CD14-positive monocyte (primary cell): ENCODE measurements at regions not wholly inside any gene's neighbourhood (a gene's known extent, or its start where the extent isn't known, plus 50 kb on each side); places are given as distances from the start of the nearest gene placed in this dataset.

Experiments
- DNase-seq, 3 donors: peaks; one replicate each; pipeline ENCODE4 v3.0.0-alpha.2; 2011 to 2022
- H2AFZ ChIP-seq: 2 replicates; pipeline ENCODE4 v1.6.0; 2012; ENCODE audit warnings: mild to moderate bottlenecking, low read depth, low read length, inconsistent platforms; ENCODE audit not compliant: insufficient read depth, poor library complexity, severe bottlenecking
- H3K27ac ChIP-seq, 2 donors: 1 replicate in 1 of 2; 2 replicates in 1 of 2; pipeline ENCODE4 v1.5.1; 2012 to 2013; ENCODE audit warnings: low read length in 2 of 2, control low read depth in 1 of 2, inconsistent platforms in 1 of 2, low read depth in 1 of 2, mild to moderate bottlenecking in 1 of 2
- H3K27me3 ChIP-seq, 2 donors: one replicate each; pipeline versions ENCODE4 v1.6.0 to v1.6.1; 2011 to 2013; ENCODE audit warnings: low read length in 2 of 2; ENCODE audit not compliant: control insufficient read depth in 2 of 2, insufficient read depth in 2 of 2
- H3K36me3 ChIP-seq, 2 donors: replicated peaks in 1 of 2; 1 replicate in 1 of 2; 2 replicates in 1 of 2; pipeline versions ENCODE4 v1.5.1 to v1.6.1; 2012 to 2013; ENCODE audit warnings: low read length in 2 of 2, control low read depth in 1 of 2, inconsistent platforms in 1 of 2, mild to moderate bottlenecking in 1 of 2; ENCODE audit not compliant: insufficient read depth in 2 of 2, control insufficient read depth in 1 of 2
- H3K4me1 ChIP-seq, 2 donors: 1 replicate in 1 of 2; 2 replicates in 1 of 2; pipeline versions ENCODE4 v1.5.1 to v1.6.1; 2012 to 2013; ENCODE audit warnings: low read length in 2 of 2, control low read depth in 1 of 2, inconsistent platforms in 1 of 2, mild to moderate bottlenecking in 1 of 2, moderate library complexity in 1 of 2; ENCODE audit not compliant: insufficient read depth in 2 of 2, control insufficient read depth in 1 of 2
- H3K4me2 ChIP-seq: replicated peaks from 2 replicates; pipeline ENCODE3; 2012; ENCODE audit warnings: low read length, moderate library complexity, mild to moderate bottlenecking; ENCODE audit not compliant: poor library complexity, severe bottlenecking; ENCODE audit errors: extremely low read depth
- H3K4me3 ChIP-seq, 3 experiments: fragments of 200-600 bp in 1 of 3; sonication (generic) in 1 of 3; replicated peaks in 1 of 3; 1 replicate in 2 of 3; 2 replicates in 1 of 3; pipeline ENCODE4 v1.5.1; 2011 to 2013; ENCODE audit warnings: low read length in 3 of 3, mild to moderate bottlenecking in 3 of 3, control low read depth in 2 of 3, low read depth in 2 of 3, inconsistent platforms in 1 of 3, moderate library complexity in 1 of 3
- H3K79me2 ChIP-seq: 2 replicates; pipeline ENCODE4 v1.6.0; 2012; ENCODE audit warnings: mild to moderate bottlenecking, control low read depth, inconsistent platforms, low read length, moderate library complexity; ENCODE audit not compliant: insufficient read depth
- H3K9ac ChIP-seq: 2 replicates; pipeline ENCODE4 v1.6.0; 2017; ENCODE audit warnings: low read length, mild to moderate bottlenecking; ENCODE audit not compliant: insufficient read depth, poor library complexity, severe bottlenecking
- H3K9me3 ChIP-seq, 2 donors: replicated peaks in 1 of 2; 1 replicate in 1 of 2; 2 replicates in 1 of 2; pipeline versions ENCODE4 v1.5.1 to v1.6.1; 2012 to 2013; ENCODE audit warnings: low read length in 2 of 2, control low read depth in 1 of 2; ENCODE audit not compliant: control insufficient read depth in 1 of 2, insufficient read depth in 1 of 2
- H4K20me1 ChIP-seq: 2 replicates; pipeline ENCODE4 v1.6.0; 2012; ENCODE audit warnings: mild to moderate bottlenecking, low read length, control low read depth, moderate library complexity; ENCODE audit not compliant: insufficient read depth
- H3K27ac Mint-ChIP-seq, 7 donors: one replicate each; pipeline ENCODE4 v1.8.0; 2020; ENCODE audit warnings: mild to moderate bottlenecking in 7 of 7, mixed read lengths in 7 of 7, moderate library complexity in 6 of 7, inconsistent platforms in 2 of 7
- H3K27me3 Mint-ChIP-seq, 3 donors: one replicate each; pipeline ENCODE4 v1.8.0; 2021 to 2022; ENCODE audit warnings: low read depth in 3 of 3, mild to moderate bottlenecking in 3 of 3, mixed read lengths in 3 of 3, moderate library complexity in 3 of 3, inconsistent platforms in 1 of 3
- H3K36me3 Mint-ChIP-seq, 2 donors: one replicate each; pipeline ENCODE4 v1.8.0; 2020; ENCODE audit warnings: mixed read lengths in 2 of 2, inconsistent platforms in 1 of 2, mild to moderate bottlenecking in 1 of 2
- H3K4me1 Mint-ChIP-seq: one replicate; pipeline ENCODE4 v1.8.0; 2020; ENCODE audit warnings: mild to moderate bottlenecking, mixed read lengths
- H3K4me3 Mint-ChIP-seq, 2 donors: one replicate each; pipeline ENCODE4 v1.8.0; 2020; ENCODE audit warnings: mild to moderate bottlenecking in 2 of 2, mixed read lengths in 2 of 2, moderate library complexity in 1 of 2
- H3K9me3 Mint-ChIP-seq, 7 donors: one replicate each; pipeline ENCODE4 v1.8.0; 2020 to 2022; ENCODE audit warnings: mixed read lengths in 7 of 7, mild to moderate bottlenecking in 6 of 7, moderate library complexity in 6 of 7, inconsistent platforms in 2 of 7
- CTCF ChIP-seq: fragments of 200-600 bp; IDR thresholded peaks from one replicate; pipeline ENCODE4 v1.8.0; 2022; ENCODE audit warnings: antibody characterized with exemption, mild to moderate bottlenecking
- WGBS: methylation state at CpG from one replicate; pipeline ENCODE4 v1.1.5; 2013; ENCODE audit warnings: missing lambda C conversion rate; ENCODE audit not compliant: insufficient coverage; 5-methylcytosine and 5-hydroxymethylcytosine counted together
- intact Hi-C, 2 donors: fragments of 100-400 bp; cut with micrococcal nuclease; formaldehyde crosslinking; loops; one replicate each; pipeline versions ENCODE4 v1.15.0 to v1.15.1; 2023

GRCh38 chr1:163414778-163415177, 93.0 kb downstream of the NUF2 start:
- H3K36me3 ChIP-seq: no peaks in the 10 kb centered on the region
- TF ChIP-seq CTCF: no peak
- H3K4me1 ChIP-seq: no peaks in the 10 kb centered on the region
- Mint-ChIP-seq H3K27ac (no peak overlapping the region), H3K36me3 (no peaks in the 10 kb centered on the region), H3K4me1 (peaks cover 2% of the 10 kb centered on the region), H3K27me3 (peaks cover 2 to 9% (median 4%) of the 10 kb centered on the region in 3 donors), H3K9me3 (no peaks in the 10 kb centered on the region), H3K4me3 (no peak overlapping the region)
- H2AFZ ChIP-seq: no peak overlapping the region
- no peak overlapping the region for H3K4me3 ChIP-seq
- H4K20me1 ChIP-seq: no peaks in the 10 kb centered on the region
- H3K9ac ChIP-seq: no peak overlapping the region
- H3K27me3 ChIP-seq: no peaks in the 10 kb centered on the region
- no peak for DNase-seq
- no peaks in the 10 kb centered on the region for H3K79me2 ChIP-seq
- H3K9me3 ChIP-seq: no peaks in the 10 kb centered on the region
- 100% methylated on average over 1 of the region's 3 CpGs for WGBS
- intact Hi-C loops: no loop called here
- H3K27ac ChIP-seq: no peak overlapping the region
- no peak overlapping the region for H3K4me2 ChIP-seq

GRCh38 chr1:163421701-163422100, 99.9 kb downstream of the NUF2 start:
- Histone ChIP-seq H3K27ac (no peak overlapping the region), H2AFZ (no peak overlapping the region), H3K79me2 (no peaks in the 10 kb centered on the region), H3K4me1 (no peaks in the 10 kb centered on the region), H4K20me1 (no peaks in the 10 kb centered on the region), H3K9ac (no peak overlapping the region), H3K36me3 (no peaks in the 10 kb centered on the region), H3K4me3 (no peak overlapping the region), H3K9me3 (no peaks in the 10 kb centered on the region), H3K27me3 (no peaks in the 10 kb centered on the region), H3K4me2 (no peak overlapping the region)
- no peaks in the 10 kb centered on the region for H3K36me3 Mint-ChIP-seq
- no peak for TF ChIP-seq CTCF
- intact Hi-C loops: no loop called here
- H3K27me3 Mint-ChIP-seq: peaks cover 0 to 10% (median 2%) of the 10 kb centered on the region in 3 donors
- H3K4me3 Mint-ChIP-seq: no peak overlapping the region
- DNase-seq: no peak
- H3K4me1 Mint-ChIP-seq: no peaks in the 10 kb centered on the region
- H3K9me3 Mint-ChIP-seq: peaks cover 0 to 3% (median 0%) of the 10 kb centered on the region in 7 donors
- no peak overlapping the region for H3K27ac Mint-ChIP-seq
- no CpG with 5 or more reads among the region's 2 CpGs for WGBS
